ENCODE measurements at regions not wholly inside any gene's neighbourhood (a gene's known extent, or its start where the extent isn't known, plus 50 kb on each side); places are given as distances from the start of the nearest gene placed in this dataset.
"Not testable (repeated sequence)": the region's sequence is repeated elsewhere in the genome, so short reads cannot be mapped to it uniquely, and the experiment has no call there.

DNA sequence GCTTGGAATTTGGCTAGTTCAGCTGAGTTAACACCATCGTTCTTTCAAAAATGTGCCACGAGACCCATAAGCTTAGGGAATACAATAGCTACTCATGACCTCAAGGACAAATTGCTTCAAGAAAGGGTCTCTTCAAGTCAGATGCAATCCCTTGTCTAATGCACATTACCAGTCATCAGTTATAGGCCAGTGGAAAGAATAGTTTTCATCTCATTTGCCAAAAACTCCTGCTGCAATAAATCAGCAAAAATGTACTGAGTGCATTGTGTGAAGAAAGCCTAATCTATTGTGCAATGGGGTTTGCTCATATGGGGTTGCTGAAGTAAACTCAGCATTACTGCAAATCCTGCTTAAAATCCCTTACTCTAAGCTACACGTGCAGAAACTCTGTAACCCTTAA lies 208.3 kb upstream of the NBEA start:
- 46 to 73% (median 72%) methylated on average over 3 of the region's 3 CpGs for WGBS, 5 donors
- no peak for DNase-seq
- H3K4me1 ChIP-seq = no peaks in the 10 kb centered on the region
- H3K36me3 ChIP-seq = no peaks in the 10 kb centered on the region
- H3K27me3 ChIP-seq (replicated peaks in 1 of 7) = no peaks in the 10 kb centered on the region
- TF ChIP-seq, protein P1, sequence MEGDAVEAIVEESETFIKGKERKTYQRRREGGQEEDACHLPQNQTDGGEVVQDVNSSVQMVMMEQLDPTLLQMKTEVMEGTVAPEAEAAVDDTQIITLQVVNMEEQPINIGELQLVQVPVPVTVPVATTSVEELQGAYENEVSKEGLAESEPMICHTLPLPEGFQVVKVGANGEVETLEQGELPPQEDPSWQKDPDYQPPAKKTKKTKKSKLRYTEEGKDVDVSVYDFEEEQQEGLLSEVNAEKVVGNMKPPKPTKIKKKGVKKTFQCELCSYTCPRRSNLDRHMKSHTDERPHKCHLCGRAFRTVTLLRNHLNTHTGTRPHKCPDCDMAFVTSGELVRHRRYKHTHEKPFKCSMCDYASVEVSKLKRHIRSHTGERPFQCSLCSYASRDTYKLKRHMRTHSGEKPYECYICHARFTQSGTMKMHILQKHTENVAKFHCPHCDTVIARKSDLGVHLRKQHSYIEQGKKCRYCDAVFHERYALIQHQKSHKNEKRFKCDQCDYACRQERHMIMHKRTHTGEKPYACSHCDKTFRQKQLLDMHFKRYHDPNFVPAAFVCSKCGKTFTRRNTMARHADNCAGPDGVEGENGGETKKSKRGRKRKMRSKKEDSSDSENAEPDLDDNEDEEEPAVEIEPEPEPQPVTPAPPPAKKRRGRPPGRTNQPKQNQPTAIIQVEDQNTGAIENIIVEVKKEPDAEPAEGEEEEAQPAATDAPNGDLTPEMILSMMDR (IDR thresholded peaks at IDR 0.05 in 8 of 11, conservative IDR thresholded peaks at IDR 0.05 in 3 of 11) = no peak
- no peak for TF ChIP-seq POLR2AphosphoS5 (IDR thresholded peaks at IDR 0.05)
- no peak for TF ChIP-seq POLR2A (IDR thresholded peaks at IDR 0.05)
- intact Hi-C loops (cut with DNase I; ENCODE audit: low total_unique reads) = no loop called here
- H3K27ac ChIP-seq = no peak overlapping the region
- H3K9me3 ChIP-seq = no peaks in the 10 kb centered on the region
- H3K4me3 ChIP-seq = no peak overlapping the region

DNA sequence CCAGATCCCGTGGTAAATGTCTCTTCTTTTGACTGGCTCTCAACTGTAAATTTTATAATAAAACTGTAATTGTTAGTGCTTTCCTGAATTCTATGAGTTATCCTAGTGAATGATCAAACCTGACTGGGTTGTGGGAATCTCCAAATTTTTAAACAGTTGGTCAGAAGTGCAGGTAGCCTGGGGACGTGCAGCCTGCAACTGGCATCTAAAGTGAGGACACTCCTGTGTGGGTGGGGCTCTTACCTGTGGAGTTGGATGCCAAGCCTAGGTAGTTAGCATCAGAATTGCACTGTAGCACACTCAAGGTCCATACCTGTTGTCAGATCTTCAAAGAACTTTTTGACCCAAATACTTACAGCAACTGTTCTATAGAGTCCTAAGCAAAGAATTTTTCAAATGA lies 207.1 kb upstream of the NBEA start:
- Histone ChIP-seq H3K36me3 (no peaks in the 10 kb centered on the region), H3K4me3 (no peak overlapping the region), H3K4me1 (no peaks in the 10 kb centered on the region), H3K27ac (no peak overlapping the region), H3K9me3 (no peaks in the 10 kb centered on the region), H3K27me3 (replicated peaks in 1 of 7) (no peaks in the 10 kb centered on the region)
- intact Hi-C loops (cut with DNase I; ENCODE audit: low total_unique reads) = no loop called here
- WGBS, 5 donors = 42 to 73% (median 66%) methylated on average over 2 of the region's 2 CpGs
- no peak for DNase-seq
- TF ChIP-seq, protein P1 (IDR thresholded peaks at IDR 0.05 in 8 of 11, conservative IDR thresholded peaks at IDR 0.05 in 3 of 11) = no peak
- TF ChIP-seq POLR2A (IDR thresholded peaks at IDR 0.05) = no peak
- TF ChIP-seq POLR2AphosphoS5 (IDR thresholded peaks at IDR 0.05) = no peak

DNA sequence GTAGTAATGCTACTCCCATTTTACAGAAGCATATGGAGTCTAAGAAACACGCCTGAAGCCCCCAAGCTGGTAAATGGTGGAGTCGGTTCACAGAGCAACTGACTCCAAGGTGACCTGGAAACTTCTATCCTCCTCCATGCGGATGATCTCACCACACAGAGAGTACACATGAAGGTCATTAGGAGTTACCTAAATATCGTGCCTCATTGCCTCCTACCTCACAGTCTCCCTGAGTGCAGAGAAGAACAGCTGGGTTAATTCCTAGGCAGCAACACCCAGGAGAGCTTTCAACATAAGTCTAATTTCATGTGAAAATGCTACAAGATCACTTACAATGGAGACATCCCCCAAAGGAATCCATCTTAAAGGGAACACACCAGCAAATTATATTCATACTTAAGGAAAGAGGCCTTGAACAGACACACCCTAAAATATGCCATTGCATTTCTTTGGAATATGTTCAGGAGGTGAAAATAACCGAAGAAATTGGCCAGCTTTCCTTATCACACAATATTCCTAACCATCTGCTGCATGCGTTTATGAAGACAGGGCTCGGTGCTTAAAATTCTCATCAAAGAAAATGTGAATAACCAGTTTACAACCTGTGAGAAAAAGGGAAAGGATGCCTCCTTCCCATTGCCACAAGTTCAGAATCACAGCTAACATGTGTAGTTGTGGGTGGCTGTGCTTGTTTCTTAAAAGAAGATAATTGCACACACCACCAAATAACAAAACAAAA lies 203.6 kb upstream of the NBEA start:
- intact Hi-C loops (cut with DNase I; ENCODE audit: low total_unique reads) = no loop called here
- WGBS, 5 donors = 72 to 91% (median 79%) methylated on average over 7 of the region's 7 CpGs
- H3K27me3 ChIP-seq (replicated peaks in 1 of 7) = no peaks in the 10 kb centered on the region

DNA sequence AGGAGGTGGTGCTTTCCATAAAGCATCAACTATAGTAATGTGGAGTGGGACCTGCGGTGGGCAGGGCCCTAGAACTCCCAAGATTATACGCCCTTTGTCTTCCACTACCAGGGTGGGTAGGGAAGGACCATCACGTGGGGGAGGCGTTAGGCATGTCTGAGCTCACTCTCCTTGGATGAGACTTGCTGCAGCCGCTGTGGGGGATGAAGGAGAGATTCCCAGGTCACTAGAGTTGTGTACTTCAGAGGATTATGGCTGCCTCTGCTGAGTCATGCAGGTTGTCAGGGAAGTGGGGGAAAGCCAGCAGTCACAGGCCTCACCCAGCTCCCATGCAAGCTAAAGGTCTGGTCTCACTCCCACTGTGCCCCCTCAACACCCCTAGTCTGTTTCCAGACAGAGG lies 195.0 kb upstream of the NBEA start:
- intact Hi-C loops (cut with DNase I; ENCODE audit: low total_unique reads); H3K36me3 ChIP-seq; H3K27me3 ChIP-seq (replicated peaks in 1 of 7); H3K4me3 ChIP-seq; DNase-seq: not testable (repeated sequence)
- peak overlapping the region in 1 of 8 donors; percentile 42 for H3K27ac ChIP-seq
- peaks cover 0 to 13% (median 0%) of the 10 kb centered on the region in 6 donors for H3K4me1 ChIP-seq
- peaks cover 0 to 24% (median 9%) of the 10 kb centered on the region in 8 donors for H3K9me3 ChIP-seq
- 88 to 93% (median 91%) methylated on average over 5 of the region's 5 CpGs for WGBS, 5 donors

More for the DNA sequence above, 203.6 kb upstream of the NBEA start:
- Histone ChIP-seq H3K36me3 (no peaks in the 10 kb centered on the region), H3K4me1 (no peaks in the 10 kb centered on the region), H3K4me3 (no peak overlapping the region), H3K9me3 (peaks cover 0 to 7% (median 0%) of the 10 kb centered on the region in 8 donors), H3K27ac (no peak overlapping the region)
- TF ChIP-seq, protein P1 (IDR thresholded peaks at IDR 0.05 in 8 of 11, conservative IDR thresholded peaks at IDR 0.05 in 3 of 11) = no peak
- TF ChIP-seq POLR2A (IDR thresholded peaks at IDR 0.05) = no peak
- TF ChIP-seq POLR2AphosphoS5 (IDR thresholded peaks at IDR 0.05) = no peak
- DNase-seq = no peak

All from spleen (tissue), 11 donors.